ENCODE measurements at regions not wholly inside any gene's neighbourhood (a gene's known extent, or its start where the extent isn't known, plus 50 kb on each side); places are given as distances from the start of the nearest gene placed in this dataset.

GRCh38 chr1:29467989-29468900, 231.9 kb downstream of the PTPRU start:
- TF ChIP-seq USF2 (IDR thresholded peaks at IDR 0.05) (no peak), HEYL (CRISPR knock-in tag; IDR thresholded peaks at IDR 0.05) (no peak), FOSL2 (IDR thresholded peaks at IDR 0.05) (no peak), FOSL2 (CRISPR knock-in tag; IDR thresholded peaks at IDR 0.05) (no peak), SMC3 (IDR thresholded peaks at IDR 0.05) (no peak), PBX3 (IDR thresholded peaks at IDR 0.05) (no peak), NR3C1 (IDR thresholded peaks at IDR 0.05) (no peak), POLR2A (IDR thresholded peaks at IDR 0.05; ENCODE audit: low read length) (no peak), CTCF (IDR thresholded peaks at IDR 0.05) (no peak), EP300 (IDR thresholded peaks at IDR 0.05) (no peak), RCOR1 (IDR thresholded peaks at IDR 0.05; ENCODE audit: low read depth, low read length) (no peak)
